GM23338 (cell line): ENCODE measurements at regions not wholly inside any gene's neighbourhood (a gene's known extent, or its start where the extent isn't known, plus 50 kb on each side); places are given as distances from the start of the nearest gene placed in this dataset.
A peak's percentile ranks its signal among the peaks of the same experiment; 100 is the strongest.

Experiments used
- ATAC-seq: fragments of 200-7000 bp; cut with Tn5 transposase; 3 replicates; pipeline ENCODE4 v1.9.1; 2020
- DNase-seq: peaks from one replicate; pipeline ENCODE4 v3.0.0-alpha.2; 2015; ENCODE audit warnings: low spot score
- H2AFZ ChIP-seq: fragments of 200-600 bp; sonication (generic); 2 replicates; pipeline ENCODE4 v1.8.0; 2016; ENCODE audit warnings: antibody characterized with exemption, mild to moderate bottlenecking, moderate library complexity
- H3F3A ChIP-seq: fragments of 200-600 bp; sonication (generic); replicated peaks from 2 replicates; pipeline ENCODE4 v1.8.0; 2017; ENCODE audit warnings: antibody characterized with exemption, mixed run types, low read depth
- H3K27ac ChIP-seq: fragments of 200-600 bp; sonication (generic); 2 replicates; pipeline ENCODE4 v1.6.1; 2016; ENCODE audit warnings: low read depth
- H3K27me3 ChIP-seq: fragments of 200-600 bp; sonication (generic); 2 replicates; pipeline ENCODE4 v1.8.0; 2016; ENCODE audit warnings: mild to moderate bottlenecking, mixed run types, moderate library complexity; ENCODE audit not compliant: insufficient read depth
- H3K36me3 ChIP-seq: fragments of 200-600 bp; sonication (generic); 2 replicates; pipeline ENCODE4 v1.8.0; 2016; ENCODE audit warnings: mild to moderate bottlenecking; ENCODE audit not compliant: insufficient read depth
- H3K4me1 ChIP-seq: fragments of 200-600 bp; sonication (generic); 2 replicates; pipeline ENCODE4 v1.8.0; 2016; ENCODE audit warnings: mild to moderate bottlenecking, moderate library complexity; ENCODE audit not compliant: insufficient read depth
- H3K4me2 ChIP-seq: fragments of 200-600 bp; sonication (generic); 2 replicates; pipeline ENCODE4 v1.7.1; 2017; ENCODE audit warnings: mixed run types
- H3K4me3 ChIP-seq: fragments of 200-600 bp; sonication (generic); 2 replicates; pipeline ENCODE4 v1.6.1; 2016; ENCODE audit warnings: mixed run types
- H3K79me2 ChIP-seq: fragments of 200-600 bp; sonication (generic); replicated peaks from 2 replicates; pipeline ENCODE4 v1.8.0; 2017; ENCODE audit warnings: mild to moderate bottlenecking; ENCODE audit not compliant: insufficient read depth
- H3K9me2 ChIP-seq: fragments of 200-600 bp; sonication (generic); 2 replicates; pipeline ENCODE4 v1.8.0; 2017; ENCODE audit not compliant: insufficient read depth
- H4K20me1 ChIP-seq: fragments of 200-600 bp; sonication (generic); replicated peaks from 2 replicates; pipeline ENCODE4 v1.8.0; 2017; ENCODE audit warnings: mild to moderate bottlenecking; ENCODE audit not compliant: insufficient read depth
- H3K27ac Mint-ChIP-seq: 2 replicates; pipeline ENCODE4 v1.8.0; 2020; ENCODE audit warnings: inconsistent platforms, mild to moderate bottlenecking, moderate library complexity, mixed read lengths
- H3K27me3 Mint-ChIP-seq: 3 replicates; pipeline ENCODE4 v1.8.0; 2022; ENCODE audit warnings: low read depth, mild to moderate bottlenecking, moderate library complexity, mixed read lengths, inconsistent platforms; ENCODE audit not compliant: insufficient read depth, poor library complexity
- H3K36me3 Mint-ChIP-seq: 3 replicates; pipeline ENCODE4 v1.8.0; 2021; ENCODE audit warnings: low read depth, mild to moderate bottlenecking, inconsistent platforms, moderate library complexity, mixed read lengths
- H3K4me1 Mint-ChIP-seq: 3 replicates; pipeline ENCODE4 v1.8.0; 2020; ENCODE audit warnings: mild to moderate bottlenecking, inconsistent platforms, mixed read lengths
- H3K4me3 Mint-ChIP-seq: 3 replicates; pipeline ENCODE4 v1.8.0; 2021; ENCODE audit warnings: moderate library complexity, mild to moderate bottlenecking, inconsistent platforms, mixed read lengths
- H3K9me3 Mint-ChIP-seq: 3 replicates; pipeline ENCODE4 v1.8.0; 2020; ENCODE audit warnings: moderate library complexity, mild to moderate bottlenecking, inconsistent platforms, mixed read lengths
- CTCF ChIP-seq, 2 experiments: fragments of 200-600 bp in 1 of 2; sonication (generic) in 1 of 2; conservative IDR thresholded peaks; 2 replicates each; pipeline versions ENCODE4 v1.5.1 to v1.6.1; 2016 to 2017; ENCODE audit warnings: antibody characterized with exemption in 2 of 2, low read depth in 2 of 2, mild to moderate bottlenecking in 2 of 2, moderate library complexity in 1 of 2
- EZH2phosphoT487 ChIP-seq: fragments of 200-600 bp; sonication (generic); IDR thresholded peaks from one replicate; pipeline ENCODE4 v1.8.1; 2018; ENCODE audit warnings: antibody characterized with exemption; ENCODE audit not compliant: unreplicated experiment
- JUNB ChIP-seq: IDR thresholded peaks from one replicate; pipeline ENCODE4 v1.6.1; 2016; ENCODE audit warnings: antibody characterized with exemption; ENCODE audit not compliant: unreplicated experiment
- NANOG ChIP-seq: IDR thresholded peaks from 2 replicates; pipeline ENCODE4 v1.6.1; 2016; ENCODE audit warnings: antibody characterized with exemption, borderline replicate concordance
- STAT1 ChIP-seq: IDR thresholded peaks from one replicate; pipeline ENCODE4 v1.6.1; 2016; ENCODE audit warnings: antibody characterized with exemption; ENCODE audit not compliant: unreplicated experiment
- ZNF114 ChIP-seq: fragments of 250-450 bp; sonication (Bioruptor Pico); IDR thresholded peaks from 2 replicates; pipeline ENCODE4 v1.5.0; 2020; ENCODE audit warnings: mild to moderate bottlenecking, moderate library complexity
- ZNF331 ChIP-seq: fragments of 250-450 bp; sonication (Bioruptor Pico); IDR thresholded peaks from 2 replicates; pipeline ENCODE4 v1.5.0; 2020; ENCODE audit warnings: low read depth, mild to moderate bottlenecking, moderate library complexity
- ZNF462 ChIP-seq: fragments of 250-450 bp; sonication (Bioruptor Pico); IDR thresholded peaks from 2 replicates; pipeline ENCODE4 v1.5.0; 2020; ENCODE audit warnings: mild to moderate bottlenecking, moderate library complexity
- TF ChIP-seq, protein P1 (sequence below): IDR thresholded peaks from one replicate; pipeline ENCODE4 v1.6.1; 2018; ENCODE audit warnings: antibody characterized with exemption; ENCODE audit not compliant: unreplicated experiment
- TF ChIP-seq, protein P2 (sequence below): IDR thresholded peaks from 2 replicates; pipeline ENCODE4 v1.6.1; 2016; ENCODE audit warnings: antibody characterized with exemption

- TF ChIP-seq CTCF (conservative IDR thresholded peaks at IDR 0.05; ENCODE audit: low read depth in 2 of 2) = no peak
- no peak for TF ChIP-seq JUNB
- TF ChIP-seq ZNF331 (CRISPR knock-in tag) = no peak
- no peak for TF ChIP-seq ZNF114 (CRISPR knock-in tag)
Measured at GRCh38 chr2:44061469-44061868, 65.7 kb upstream of the LRPPRC start (continued).

- Histone ChIP-seq H3F3A (peaks cover 4% of the 10 kb centered on the region; the same call in 1 of the 2 replicates), H3K4me1 (peaks cover 3% of the 10 kb centered on the region), H3K9me2 (0 out of 2 replicates have a peak, but pooled peaks cover 3% of the 10 kb centered on the region), H3K27ac (no peak overlapping the region), H2AFZ (no peak overlapping the region), H3K27me3 (peaks cover 23% of the 10 kb centered on the region; the same call in 1 of the 2 replicates), H3K4me3 (no peak overlapping the region), H3K79me2 (no peaks in the 10 kb centered on the region), H3K36me3 (peaks cover 9% of the 10 kb centered on the region; the same call in 1 of the 2 replicates), H3K4me2 (no peak overlapping the region), H4K20me1 (no peaks in the 10 kb centered on the region)
- peaks cover 7% of the 10 kb centered on the region for H3K27me3 Mint-ChIP-seq
- peaks cover 49% of the 10 kb centered on the region for H3K36me3 Mint-ChIP-seq
- H3K9me3 Mint-ChIP-seq = peaks cover 62% of the 10 kb centered on the region
- peaks cover 5% of the 10 kb centered on the region; the same call in 1 of the 3 replicates for H3K4me1 Mint-ChIP-seq
- peak; percentile 16 for DNase-seq
- no peak overlapping the region for H3K27ac Mint-ChIP-seq
- no peak; the same call in 2 of the 3 replicates for ATAC-seq
- no peak overlapping the region for H3K4me3 Mint-ChIP-seq
- TF ChIP-seq STAT1 (no peak), ZNF114 (CRISPR knock-in tag) (no peak), EZH2phosphoT487 (no peak), ZNF462 (CRISPR knock-in tag) (no peak), JUNB (no peak), NANOG (no peak), CTCF (conservative IDR thresholded peaks at IDR 0.05; ENCODE audit: low read depth in 2 of 2) (no peak)
- TF ChIP-seq, protein P1, sequence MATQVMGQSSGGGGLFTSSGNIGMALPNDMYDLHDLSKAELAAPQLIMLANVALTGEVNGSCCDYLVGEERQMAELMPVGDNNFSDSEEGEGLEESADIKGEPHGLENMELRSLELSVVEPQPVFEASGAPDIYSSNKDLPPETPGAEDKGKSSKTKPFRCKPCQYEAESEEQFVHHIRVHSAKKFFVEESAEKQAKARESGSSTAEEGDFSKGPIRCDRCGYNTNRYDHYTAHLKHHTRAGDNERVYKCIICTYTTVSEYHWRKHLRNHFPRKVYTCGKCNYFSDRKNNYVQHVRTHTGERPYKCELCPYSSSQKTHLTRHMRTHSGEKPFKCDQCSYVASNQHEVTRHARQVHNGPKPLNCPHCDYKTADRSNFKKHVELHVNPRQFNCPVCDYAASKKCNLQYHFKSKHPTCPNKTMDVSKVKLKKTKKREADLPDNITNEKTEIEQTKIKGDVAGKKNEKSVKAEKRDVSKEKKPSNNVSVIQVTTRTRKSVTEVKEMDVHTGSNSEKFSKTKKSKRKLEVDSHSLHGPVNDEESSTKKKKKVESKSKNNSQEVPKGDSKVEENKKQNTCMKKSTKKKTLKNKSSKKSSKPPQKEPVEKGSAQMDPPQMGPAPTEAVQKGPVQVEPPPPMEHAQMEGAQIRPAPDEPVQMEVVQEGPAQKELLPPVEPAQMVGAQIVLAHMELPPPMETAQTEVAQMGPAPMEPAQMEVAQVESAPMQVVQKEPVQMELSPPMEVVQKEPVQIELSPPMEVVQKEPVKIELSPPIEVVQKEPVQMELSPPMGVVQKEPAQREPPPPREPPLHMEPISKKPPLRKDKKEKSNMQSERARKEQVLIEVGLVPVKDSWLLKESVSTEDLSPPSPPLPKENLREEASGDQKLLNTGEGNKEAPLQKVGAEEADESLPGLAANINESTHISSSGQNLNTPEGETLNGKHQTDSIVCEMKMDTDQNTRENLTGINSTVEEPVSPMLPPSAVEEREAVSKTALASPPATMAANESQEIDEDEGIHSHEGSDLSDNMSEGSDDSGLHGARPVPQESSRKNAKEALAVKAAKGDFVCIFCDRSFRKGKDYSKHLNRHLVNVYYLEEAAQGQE = no peak
- TF ChIP-seq, protein P2, sequence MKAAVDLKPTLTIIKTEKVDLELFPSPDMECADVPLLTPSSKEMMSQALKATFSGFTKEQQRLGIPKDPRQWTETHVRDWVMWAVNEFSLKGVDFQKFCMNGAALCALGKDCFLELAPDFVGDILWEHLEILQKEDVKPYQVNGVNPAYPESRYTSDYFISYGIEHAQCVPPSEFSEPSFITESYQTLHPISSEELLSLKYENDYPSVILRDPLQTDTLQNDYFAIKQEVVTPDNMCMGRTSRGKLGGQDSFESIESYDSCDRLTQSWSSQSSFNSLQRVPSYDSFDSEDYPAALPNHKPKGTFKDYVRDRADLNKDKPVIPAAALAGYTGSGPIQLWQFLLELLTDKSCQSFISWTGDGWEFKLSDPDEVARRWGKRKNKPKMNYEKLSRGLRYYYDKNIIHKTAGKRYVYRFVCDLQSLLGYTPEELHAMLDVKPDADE = no peak
Measured at GRCh38 chr2:44061876-44062275, 66.1 kb upstream of the LRPPRC start.
